ENCODE measurements at regions not wholly inside any gene's neighbourhood (a gene's known extent, or its start where the extent isn't known, plus 50 kb on each side); places are given as distances from the start of the nearest gene placed in this dataset.

GRCh38 chr16:52721331-52721730 lies 174.4 kb upstream of the TOX3 start (continued):
- TF ChIP-seq CUX1 (IDR thresholded peaks at IDR 0.05; ENCODE audit: insufficient replicate concordance, low read depth, low read length) = no peak
- no peak for TF ChIP-seq MYC (IDR thresholded peaks at IDR 0.05; ENCODE audit: insufficient read depth, insufficient read length, insufficient replicate concordance, low read length, severe bottlenecking)
- no peak for TF ChIP-seq BRCA1 (IDR thresholded peaks at IDR 0.05; ENCODE audit: low read depth, low read length)
- no peak for TF ChIP-seq BCL11A (IDR thresholded peaks at IDR 0.05; ENCODE audit: low read depth, low read length)
- TF ChIP-seq NR2C2 (IDR thresholded peaks at IDR 0.05; ENCODE audit: borderline replicate concordance, control insufficient read depth, insufficient read length, low read depth) = no peak
- no peak for TF ChIP-seq ZNF384 (IDR thresholded peaks at IDR 0.05; ENCODE audit: borderline replicate concordance, low read depth, low read length)
- TF ChIP-seq HDAC2 (IDR thresholded peaks at IDR 0.05) = no peak
- no peak for TF ChIP-seq POLR2AphosphoS2 (IDR thresholded peaks at IDR 0.05; ENCODE audit: low read depth, low read length)
- TF ChIP-seq GABPA (IDR thresholded peaks at IDR 0.05; ENCODE audit: low read depth) = no peak
- TF ChIP-seq, protein P1, sequence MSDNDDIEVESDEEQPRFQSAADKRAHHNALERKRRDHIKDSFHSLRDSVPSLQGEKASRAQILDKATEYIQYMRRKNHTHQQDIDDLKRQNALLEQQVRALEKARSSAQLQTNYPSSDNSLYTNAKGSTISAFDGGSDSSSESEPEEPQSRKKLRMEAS (IDR thresholded peaks at IDR 0.05; ENCODE audit: low read depth, low read length) = no peak
- TF ChIP-seq, protein P2, sequence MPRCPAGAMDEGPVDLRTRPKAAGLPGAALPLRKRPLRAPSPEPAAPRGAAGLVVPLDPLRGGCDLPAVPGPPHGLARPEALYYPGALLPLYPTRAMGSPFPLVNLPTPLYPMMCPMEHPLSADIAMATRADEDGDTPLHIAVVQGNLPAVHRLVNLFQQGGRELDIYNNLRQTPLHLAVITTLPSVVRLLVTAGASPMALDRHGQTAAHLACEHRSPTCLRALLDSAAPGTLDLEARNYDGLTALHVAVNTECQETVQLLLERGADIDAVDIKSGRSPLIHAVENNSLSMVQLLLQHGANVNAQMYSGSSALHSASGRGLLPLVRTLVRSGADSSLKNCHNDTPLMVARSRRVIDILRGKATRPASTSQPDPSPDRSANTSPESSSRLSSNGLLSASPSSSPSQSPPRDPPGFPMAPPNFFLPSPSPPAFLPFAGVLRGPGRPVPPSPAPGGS (IDR thresholded peaks at IDR 0.05; ENCODE audit: borderline replicate concordance, insufficient read depth, low read depth, low read length, poor library complexity, severe bottlenecking) = no peak
- TF ChIP-seq DPF2 (IDR thresholded peaks at IDR 0.05) = no peak

Measured in GM12878 (cell line).